GM23338 (cell line): ENCODE measurements at regions not wholly inside any gene's neighbourhood (a gene's known extent, or its start where the extent isn't known, plus 50 kb on each side); places are given as distances from the start of the nearest gene placed in this dataset.

ENCODE experiments used
- CREB1 ChIP-seq: fragments of 250-450 bp; sonication (Bioruptor Pico); IDR thresholded peaks from 2 replicates; pipeline ENCODE4 v1.5.0; 2020; ENCODE audit warnings: low read depth, mild to moderate bottlenecking, moderate library complexity
- ETS1 ChIP-seq: IDR thresholded peaks from 2 replicates; pipeline ENCODE4 v1.6.1; 2016; ENCODE audit warnings: antibody characterized with exemption
- JUNB ChIP-seq: IDR thresholded peaks from one replicate; pipeline ENCODE4 v1.6.1; 2016; ENCODE audit warnings: antibody characterized with exemption; ENCODE audit not compliant: unreplicated experiment
- POLR2AphosphoS5 ChIP-seq: IDR thresholded peaks from 2 replicates; pipeline ENCODE4 v1.6.1; 2016; ENCODE audit warnings: antibody characterized with exemption, low read depth
- ZNF114 ChIP-seq: fragments of 250-450 bp; sonication (Bioruptor Pico); IDR thresholded peaks from 2 replicates; pipeline ENCODE4 v1.5.0; 2020; ENCODE audit warnings: mild to moderate bottlenecking, moderate library complexity
- ZNF331 ChIP-seq: fragments of 250-450 bp; sonication (Bioruptor Pico); IDR thresholded peaks from 2 replicates; pipeline ENCODE4 v1.5.0; 2020; ENCODE audit warnings: low read depth, mild to moderate bottlenecking, moderate library complexity
- TF ChIP-seq, protein P1 (sequence below): fragments of 250-450 bp; sonication (Bioruptor Pico); IDR thresholded peaks from 2 replicates; pipeline ENCODE4 v1.5.0; 2020; ENCODE audit warnings: mild to moderate bottlenecking, moderate library complexity
- TF ChIP-seq, protein P2 (sequence below): IDR thresholded peaks from one replicate; pipeline ENCODE4 v1.6.1; 2018; ENCODE audit warnings: antibody characterized with exemption; ENCODE audit not compliant: unreplicated experiment

GRCh38 chr5:125700380-125700861, 722.8 kb upstream of the GRAMD2B start (continued):
- TF ChIP-seq, protein P1, sequence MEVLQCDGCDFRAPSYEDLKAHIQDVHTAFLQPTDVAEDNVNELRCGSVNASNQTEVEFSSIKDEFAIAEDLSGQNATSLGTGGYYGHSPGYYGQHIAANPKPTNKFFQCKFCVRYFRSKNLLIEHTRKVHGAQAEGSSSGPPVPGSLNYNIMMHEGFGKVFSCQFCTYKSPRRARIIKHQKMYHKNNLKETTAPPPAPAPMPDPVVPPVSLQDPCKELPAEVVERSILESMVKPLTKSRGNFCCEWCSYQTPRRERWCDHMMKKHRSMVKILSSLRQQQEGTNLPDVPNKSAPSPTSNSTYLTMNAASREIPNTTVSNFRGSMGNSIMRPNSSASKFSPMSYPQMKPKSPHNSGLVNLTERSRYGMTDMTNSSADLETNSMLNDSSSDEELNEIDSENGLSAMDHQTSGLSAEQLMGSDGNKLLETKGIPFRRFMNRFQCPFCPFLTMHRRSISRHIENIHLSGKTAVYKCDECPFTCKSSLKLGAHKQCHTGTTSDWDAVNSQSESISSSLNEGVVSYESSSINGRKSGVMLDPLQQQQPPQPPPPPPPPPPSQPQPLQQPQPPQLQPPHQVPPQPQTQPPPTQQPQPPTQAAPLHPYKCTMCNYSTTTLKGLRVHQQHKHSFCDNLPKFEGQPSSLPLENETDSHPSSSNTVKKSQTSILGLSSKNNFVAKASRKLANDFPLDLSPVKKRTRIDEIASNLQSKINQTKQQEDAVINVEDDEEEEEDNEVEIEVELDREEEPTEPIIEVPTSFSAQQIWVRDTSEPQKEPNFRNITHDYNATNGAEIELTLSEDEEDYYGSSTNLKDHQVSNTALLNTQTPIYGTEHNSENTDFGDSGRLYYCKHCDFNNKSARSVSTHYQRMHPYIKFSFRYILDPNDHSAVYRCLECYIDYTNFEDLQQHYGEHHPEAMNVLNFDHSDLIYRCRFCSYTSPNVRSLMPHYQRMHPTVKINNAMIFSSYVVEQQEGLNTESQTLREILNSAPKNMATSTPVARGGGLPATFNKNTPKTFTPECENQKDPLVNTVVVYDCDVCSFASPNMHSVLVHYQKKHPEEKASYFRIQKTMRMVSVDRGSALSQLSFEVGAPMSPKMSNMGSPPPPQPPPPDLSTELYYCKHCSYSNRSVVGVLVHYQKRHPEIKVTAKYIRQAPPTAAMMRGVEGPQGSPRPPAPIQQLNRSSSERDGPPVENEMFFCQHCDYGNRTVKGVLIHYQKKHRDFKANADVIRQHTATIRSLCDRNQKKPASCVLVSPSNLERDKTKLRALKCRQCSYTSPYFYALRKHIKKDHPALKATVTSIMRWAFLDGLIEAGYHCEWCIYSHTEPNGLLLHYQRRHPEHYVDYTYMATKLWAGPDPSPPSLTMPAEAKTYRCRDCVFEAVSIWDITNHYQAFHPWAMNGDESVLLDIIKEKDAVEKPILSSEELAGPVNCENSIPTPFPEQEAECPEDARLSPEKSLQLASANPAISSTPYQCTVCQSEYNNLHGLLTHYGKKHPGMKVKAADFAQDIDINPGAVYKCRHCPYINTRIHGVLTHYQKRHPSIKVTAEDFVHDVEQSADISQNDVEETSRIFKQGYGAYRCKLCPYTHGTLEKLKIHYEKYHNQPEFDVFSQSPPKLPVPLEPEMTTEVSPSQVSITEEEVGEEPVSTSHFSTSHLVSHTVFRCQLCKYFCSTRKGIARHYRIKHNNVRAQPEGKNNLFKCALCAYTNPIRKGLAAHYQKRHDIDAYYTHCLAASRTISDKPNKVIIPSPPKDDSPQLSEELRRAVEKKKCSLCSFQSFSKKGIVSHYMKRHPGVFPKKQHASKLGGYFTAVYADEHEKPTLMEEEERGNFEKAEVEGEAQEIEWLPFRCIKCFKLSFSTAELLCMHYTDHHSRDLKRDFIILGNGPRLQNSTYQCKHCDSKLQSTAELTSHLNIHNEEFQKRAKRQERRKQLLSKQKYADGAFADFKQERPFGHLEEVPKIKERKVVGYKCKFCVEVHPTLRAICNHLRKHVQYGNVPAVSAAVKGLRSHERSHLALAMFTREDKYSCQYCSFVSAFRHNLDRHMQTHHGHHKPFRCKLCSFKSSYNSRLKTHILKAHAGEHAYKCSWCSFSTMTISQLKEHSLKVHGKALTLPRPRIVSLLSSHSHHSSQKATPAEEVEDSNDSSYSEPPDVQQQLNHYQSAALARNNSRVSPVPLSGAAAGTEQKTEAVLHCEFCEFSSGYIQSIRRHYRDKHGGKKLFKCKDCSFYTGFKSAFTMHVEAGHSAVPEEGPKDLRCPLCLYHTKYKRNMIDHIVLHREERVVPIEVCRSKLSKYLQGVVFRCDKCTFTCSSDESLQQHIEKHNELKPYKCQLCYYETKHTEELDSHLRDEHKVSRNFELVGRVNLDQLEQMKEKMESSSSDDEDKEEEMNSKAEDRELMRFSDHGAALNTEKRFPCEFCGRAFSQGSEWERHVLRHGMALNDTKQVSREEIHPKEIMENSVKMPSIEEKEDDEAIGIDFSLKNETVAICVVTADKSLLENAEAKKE (CRISPR knock-in tag), result no peak
- TF ChIP-seq JUNB (no peak), CREB1 (CRISPR knock-in tag) (no peak), ETS1 (no peak), ZNF114 (CRISPR knock-in tag) (no peak), POLR2AphosphoS5 (no peak), ZNF331 (CRISPR knock-in tag) (no peak)
- TF ChIP-seq, protein P2, sequence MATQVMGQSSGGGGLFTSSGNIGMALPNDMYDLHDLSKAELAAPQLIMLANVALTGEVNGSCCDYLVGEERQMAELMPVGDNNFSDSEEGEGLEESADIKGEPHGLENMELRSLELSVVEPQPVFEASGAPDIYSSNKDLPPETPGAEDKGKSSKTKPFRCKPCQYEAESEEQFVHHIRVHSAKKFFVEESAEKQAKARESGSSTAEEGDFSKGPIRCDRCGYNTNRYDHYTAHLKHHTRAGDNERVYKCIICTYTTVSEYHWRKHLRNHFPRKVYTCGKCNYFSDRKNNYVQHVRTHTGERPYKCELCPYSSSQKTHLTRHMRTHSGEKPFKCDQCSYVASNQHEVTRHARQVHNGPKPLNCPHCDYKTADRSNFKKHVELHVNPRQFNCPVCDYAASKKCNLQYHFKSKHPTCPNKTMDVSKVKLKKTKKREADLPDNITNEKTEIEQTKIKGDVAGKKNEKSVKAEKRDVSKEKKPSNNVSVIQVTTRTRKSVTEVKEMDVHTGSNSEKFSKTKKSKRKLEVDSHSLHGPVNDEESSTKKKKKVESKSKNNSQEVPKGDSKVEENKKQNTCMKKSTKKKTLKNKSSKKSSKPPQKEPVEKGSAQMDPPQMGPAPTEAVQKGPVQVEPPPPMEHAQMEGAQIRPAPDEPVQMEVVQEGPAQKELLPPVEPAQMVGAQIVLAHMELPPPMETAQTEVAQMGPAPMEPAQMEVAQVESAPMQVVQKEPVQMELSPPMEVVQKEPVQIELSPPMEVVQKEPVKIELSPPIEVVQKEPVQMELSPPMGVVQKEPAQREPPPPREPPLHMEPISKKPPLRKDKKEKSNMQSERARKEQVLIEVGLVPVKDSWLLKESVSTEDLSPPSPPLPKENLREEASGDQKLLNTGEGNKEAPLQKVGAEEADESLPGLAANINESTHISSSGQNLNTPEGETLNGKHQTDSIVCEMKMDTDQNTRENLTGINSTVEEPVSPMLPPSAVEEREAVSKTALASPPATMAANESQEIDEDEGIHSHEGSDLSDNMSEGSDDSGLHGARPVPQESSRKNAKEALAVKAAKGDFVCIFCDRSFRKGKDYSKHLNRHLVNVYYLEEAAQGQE, result no peak
